K562 (cell line): ENCODE measurements at regions not wholly inside any gene's neighbourhood (a gene's known extent, or its start where the extent isn't known, plus 50 kb on each side); places are given as distances from the start of the nearest gene placed in this dataset.

ENCODE experiments used
- ATAC-seq: fragments of 200-7000 bp; cut with Tn5 transposase; 3 replicates; pipeline ENCODE4 v1.9.1; 2020; ENCODE audit warnings: moderate library complexity
- BruUV-seq: library from RNA; stranded (reverse); fragments of 400-500 nt; replicated peaks from 2 replicates; lab custom pipeline; 2021; lab: Mats Ljungman, UMichigan
- CTCF ChIA-PET: fragments of 300-600 bp; formaldehyde crosslinking; extraction: SDS; loops from one replicate; lab custom pipeline; 2021; ENCODE audit warnings: low intra/inter-chr PET ratio; lab: Yijun Ruan, JAX
- POLR2A ChIA-PET: fragments of 300-600, 350-650 bp; sonication (Branson Sonifier 250); formaldehyde crosslinking; extraction: SDS; loops from one replicate; lab custom pipeline; 2021; ENCODE audit warnings: antibody characterized with exemption, inconsistent platforms; lab: Yijun Ruan, JAX
- DNase-seq, 4 experiments: peaks; one replicate each; pipeline versions ENCODE4 v3.0.0 to v3.0.0-alpha.2; 2011 to 2018; ENCODE audit warnings: low spot score in 3 of 4, mixed read lengths in 3 of 4; ENCODE audit errors: extremely low read depth in 1 of 4
- FAIRE-seq: peaks from 2 replicates; lab custom pipeline; 2011; peaks lifted over from hg19 to GRCh38; lab: Jason Lieb, UNC
- H2AFZ ChIP-seq: 2 replicates; pipeline ENCODE4 v1.6.0; 2011; ENCODE audit warnings: low read depth, low read length, control low read depth, inconsistent platforms
- H3K27ac ChIP-seq: fragments of 200-600 bp; 3 replicates; pipeline ENCODE4 v1.8.0; 2011; ENCODE audit warnings: low read depth, mild to moderate bottlenecking, control low read depth, inconsistent platforms, low read length, moderate library complexity, mixed read lengths; ENCODE audit errors: extremely low read depth
- H3K27me3 ChIP-seq, 2 experiments: fragments of 300-600 bp in 1 of 2; 2 replicates in 1 of 2; 3 replicates in 1 of 2; pipeline versions ENCODE4 v1.6.0 to v1.8.0; 2011; ENCODE audit warnings: inconsistent platforms in 2 of 2, low read length in 2 of 2, mild to moderate bottlenecking in 1 of 2, mixed read lengths in 1 of 2, moderate library complexity in 1 of 2; ENCODE audit not compliant: control insufficient read depth in 2 of 2, insufficient read depth in 2 of 2
- H3K36me3 ChIP-seq: fragments of 300-600 bp; 3 replicates; pipeline ENCODE4 v1.8.0; 2011; ENCODE audit warnings: mild to moderate bottlenecking, low read length, inconsistent platforms; ENCODE audit not compliant: control insufficient read depth, insufficient read depth
- H3K4me1 ChIP-seq, 2 experiments: fragments of 200-600 bp in 1 of 2; replicated peaks in 1 of 2; 2 replicates in 1 of 2; 3 replicates in 1 of 2; pipeline versions ENCODE4 v1.5.1 to v1.8.0; 2011; ENCODE audit warnings: inconsistent platforms in 2 of 2, low read length in 2 of 2, mild to moderate bottlenecking in 1 of 2, mixed read lengths in 1 of 2, moderate library complexity in 1 of 2; ENCODE audit not compliant: control insufficient read depth in 2 of 2, insufficient read depth in 2 of 2
- H3K4me2 ChIP-seq: 2 replicates; pipeline ENCODE4 v1.6.1; 2011; ENCODE audit warnings: low read length, control low read depth, inconsistent platforms, mixed read lengths; ENCODE audit not compliant: insufficient read depth
- H3K4me3 ChIP-seq: fragments of 200-600 bp; sonication (generic), shearing (Covaris generic); 2 replicates; pipeline ENCODE4 v1.5.1; 2016; ENCODE audit warnings: control low read depth, inconsistent platforms
- H3K79me2 ChIP-seq: fragments of 200-600 bp; 3 replicates; pipeline ENCODE4 v1.8.0; 2011; ENCODE audit warnings: low read length, inconsistent platforms; ENCODE audit not compliant: control insufficient read depth, insufficient read depth
- H3K9ac ChIP-seq, 2 experiments: 2 replicates each; pipeline versions ENCODE4 v1.6.0 to v1.6.1; 2011; ENCODE audit warnings: low read depth in 2 of 2, low read length in 2 of 2, control low read depth in 1 of 2, inconsistent platforms in 1 of 2, mild to moderate bottlenecking in 1 of 2, mixed read lengths in 1 of 2; ENCODE audit not compliant: insufficient read depth in 1 of 2
- H3K9me1 ChIP-seq: one replicate; pipeline ENCODE4 v1.6.0; 2011; ENCODE audit warnings: inconsistent platforms, mild to moderate bottlenecking, low read length, moderate library complexity; ENCODE audit not compliant: control insufficient read depth, insufficient read depth
- H3K9me3 ChIP-seq: replicated peaks from 2 replicates; pipeline ENCODE4 v1.5.1; 2011; ENCODE audit warnings: low read depth, low read length, inconsistent platforms; ENCODE audit not compliant: control insufficient read depth, insufficient read depth
- H4K20me1 ChIP-seq: replicated peaks from 2 replicates; pipeline ENCODE4 v1.6.1; 2011; ENCODE audit warnings: low read length, inconsistent platforms, mixed read lengths; ENCODE audit not compliant: control insufficient read depth, insufficient read depth
- CCAR2 ChIP-seq: fragments of 200-400 bp; formaldehyde crosslinking; IDR thresholded peaks from 2 replicates; pipeline ENCODE4 v1.6.1; 2017; ENCODE audit warnings: mild to moderate bottlenecking, low read depth, low read length
- CTCF ChIP-seq, 3 experiments: IDR thresholded peaks in 2 of 3; conservative IDR thresholded peaks in 1 of 3; 2 replicates each; pipeline ENCODE4 v1.5.1; 2011 to 2012; ENCODE audit warnings: low read length in 3 of 3, mild to moderate bottlenecking in 3 of 3, control low read depth in 2 of 3, improper control_type of control experiment in 1 of 3, inconsistent platforms in 1 of 3, low read depth in 1 of 3, mixed read lengths in 1 of 3, moderate library complexity in 1 of 3; ENCODE audit not compliant: insufficient read depth in 2 of 3
- DEAF1 ChIP-seq: fragments of 450-650 bp; formaldehyde crosslinking; IDR thresholded peaks from 2 replicates; pipeline ENCODE4 v1.4.0; 2020; ENCODE audit warnings: mild to moderate bottlenecking, moderate library complexity
- GTF2A2 ChIP-seq: IDR thresholded peaks from 2 replicates; pipeline ENCODE4 v1.6.1; 2016; ENCODE audit warnings: mild to moderate bottlenecking, missing genetic modification characterization, missing compliant biosample characterization
- HNRNPL ChIP-seq: fragments of 200-400 bp; formaldehyde crosslinking; IDR thresholded peaks from 2 replicates; pipeline ENCODE4 v1.6.1; 2017; ENCODE audit warnings: low read depth, mild to moderate bottlenecking, low read length
- MAZ ChIP-seq, 2 experiments: fragments of 450-650 bp in 1 of 2; sonication (generic) in 1 of 2; formaldehyde crosslinking; IDR thresholded peaks in 1 of 2; conservative IDR thresholded peaks in 1 of 2; 2 replicates each; pipeline versions ENCODE4 v1.4.0 to v1.5.0; 2020; ENCODE audit warnings: mild to moderate bottlenecking in 1 of 2, missing genetic modification reagents in 1 of 2
- MXD1 ChIP-seq: fragments of 250-450 bp; sonication (Bioruptor Pico); IDR thresholded peaks from 2 replicates; pipeline ENCODE4 v1.8.0; 2021; ENCODE audit warnings: borderline replicate concordance, mild to moderate bottlenecking, moderate library complexity; ENCODE audit not compliant: poor library complexity, severe bottlenecking
- NFXL1 ChIP-seq: fragments of 450-650 bp; formaldehyde crosslinking; IDR thresholded peaks from 2 replicates; pipeline ENCODE4 v1.4.0; 2021; ENCODE audit warnings: mild to moderate bottlenecking
- NONO ChIP-seq, 2 experiments: fragments of 200-400 bp in 1 of 2; fragments of 450-650 bp in 1 of 2; formaldehyde crosslinking in 1 of 2; IDR thresholded peaks; 2 replicates each; pipeline ENCODE4 v1.6.1; 2017; ENCODE audit warnings: low read depth in 2 of 2, mild to moderate bottlenecking in 2 of 2, moderate library complexity in 2 of 2, low read length in 1 of 2
- POLR2G ChIP-seq: fragments of 200-400 bp; formaldehyde crosslinking; IDR thresholded peaks from 2 replicates; pipeline ENCODE4 v1.6.1; 2017; ENCODE audit warnings: low read depth, mild to moderate bottlenecking, antibody characterized with exemption, low read length, moderate library complexity
- RAD21 ChIP-seq, 2 experiments: fragments of 250-450 bp in 1 of 2; fragments of 450-650 bp in 1 of 2; sonication (Bioruptor Pico) in 1 of 2; formaldehyde crosslinking in 1 of 2; IDR thresholded peaks in 1 of 2; conservative IDR thresholded peaks in 1 of 2; 2 replicates each; pipeline versions ENCODE4 v1.4.0 to v1.8.0; 2020 to 2022; ENCODE audit warnings: mild to moderate bottlenecking in 2 of 2, moderate library complexity in 1 of 2
- RCOR1 ChIP-seq, 2 experiments: IDR thresholded peaks; 2 replicates each; pipeline ENCODE4 v1.6.1; 2012; ENCODE audit warnings: low read depth in 2 of 2, low read length in 2 of 2, borderline replicate concordance in 1 of 2, improper control_type of control experiment in 1 of 2
- SMC3 ChIP-seq: conservative IDR thresholded peaks from 2 replicates; pipeline ENCODE4 v1.6.1; 2011; ENCODE audit warnings: low read depth, low read length, improper control_type of control experiment; ENCODE audit not compliant: insufficient read depth
- SNIP1 ChIP-seq: fragments of 450-650 bp; IDR thresholded peaks from 2 replicates; pipeline ENCODE4 v1.7.1; 2017; ENCODE audit warnings: low read depth, mild to moderate bottlenecking
- SREBF2 ChIP-seq: sonication (generic); formaldehyde crosslinking; IDR thresholded peaks from 2 replicates; pipeline ENCODE4 v1.4.0; 2020; ENCODE audit warnings: mild to moderate bottlenecking, missing genetic modification reagents
- TCF7 ChIP-seq: sonication (generic); IDR thresholded peaks from 2 replicates; pipeline ENCODE4 v1.6.1; 2016; ENCODE audit warnings: antibody characterized with exemption, borderline replicate concordance
- ZNF785 ChIP-seq: fragments of 250-450 bp; sonication (Bioruptor Pico); IDR thresholded peaks from 2 replicates; pipeline ENCODE4 v1.4.0; 2020; ENCODE audit warnings: mild to moderate bottlenecking
- ZZZ3 ChIP-seq: fragments of 450-650 bp; IDR thresholded peaks from 2 replicates; pipeline ENCODE4 v1.6.1; 2016; ENCODE audit warnings: antibody characterized with exemption, mild to moderate bottlenecking, moderate library complexity
- WGBS: fragments of 100-300 bp; shearing (Covaris generic); methylation state at CpG from one replicate; pipeline ENCODE4 v1.1.6; 2016; ENCODE audit warnings: low coverage, mixed read lengths; ENCODE audit not compliant: insufficient coverage; ENCODE audit errors: missing lambda C conversion rate; 5-methylcytosine and 5-hydroxymethylcytosine counted together
- in situ Hi-C: fragments of 300-500 bp; cut with MboI; formaldehyde crosslinking; loops from 4 replicates; pipeline ENCODE4 v1.15.0; 2018; ENCODE audit warnings: inconsistent platforms, mixed read lengths
- intact Hi-C: fragments of 100-400 bp; cut with micrococcal nuclease; formaldehyde crosslinking; loops from 2 replicates; pipeline ENCODE4 v1.14.2; 2022

GRCh38 chr15:59917504-59918157 lies 86.5 kb upstream of the FOXB1 start:
- Histone ChIP-seq H3K27me3 (peaks cover 0 to under 1% of the 10 kb centered on the region in 2 experiments; a peak in 2 of 5 replicates), H3K4me2 (no peak overlapping the region), H3K36me3 (no peaks in the 10 kb centered on the region), H4K20me1 (no peaks in the 10 kb centered on the region), H2AFZ (no peak overlapping the region), H3K9ac (no peak overlapping the region), H3K27ac (no peak overlapping the region), H3K79me2 (no peaks in the 10 kb centered on the region), H3K9me3 (no peaks in the 10 kb centered on the region), H3K9me1 (no peaks in the 10 kb centered on the region), H3K4me1 (no peaks in the 10 kb centered on the region), H3K4me3 (no peak overlapping the region)
- DNase-seq = peak; percentile 35 to 63 (median 52)
- POLR2A ChIA-PET = interaction anchor here (1.1 kb wide), 1 partner anchor 20 kb away, joined by 5 read pairs; no protein-coding TSS in a partner anchor
- peak; percentile 100 for ATAC-seq
- WGBS = 2% methylated on average over 10 of the region's 10 CpGs
- no TSS peak for BruUV-seq
- intact Hi-C loops (loop anchor here (5.0 to 10.0 kb wide), 3 partner anchors 223 to 410 kb away; no protein-coding TSS in a partner anchor), in situ Hi-C loops (no loop called here)
- peak; percentile 84 for FAIRE-seq
- CTCF ChIA-PET = interaction anchor here (0.5 to 1.5 kb wide), 3 partner anchors 263 to 603 kb away, joined by 3 to 8 read pairs (median 4); no protein-coding TSS in a partner anchor
- TF ChIP-seq NONO (IDR thresholded peaks at IDR 0.05; ENCODE audit: low read depth in 2 of 2, low read length in 1 of 2) (no peak), CTCF (IDR thresholded peaks at IDR 0.05 in 2 of 3, conservative IDR thresholded peaks at IDR 0.05 in 1 of 3; ENCODE audit: insufficient read depth in 2 of 3, low read depth in 1 of 3, low read length in 3 of 3) (peak; percentile 66 to 70 (median 67)), DEAF1 (CRISPR knock-in tag) (peak; percentile 71), CCAR2 (no peak), MAZ (CRISPR knock-in tag; conservative IDR thresholded peaks at IDR 0.05 in 1 of 2, IDR thresholded peaks at IDR 0.05 in 1 of 2) (peak; percentile 38 to 51; a peak in 2 of 4 replicates), GTF2A2 (tag) (no peak), RCOR1 (IDR thresholded peaks at IDR 0.05; ENCODE audit: borderline replicate concordance in 1 of 2, low read depth in 2 of 2, low read length in 2 of 2) (no peak), ZNF785 (CRISPR knock-in tag) (no peak), HNRNPL (no peak), RAD21 (CRISPR knock-in tag; conservative IDR thresholded peaks at IDR 0.05 in 1 of 2, IDR thresholded peaks at IDR 0.05 in 1 of 2) (peak; percentile 75 to 78), TCF7 (no peak), SNIP1 (no peak), MXD1 (CRISPR knock-in tag) (no peak), NFXL1 (CRISPR knock-in tag) (no peak), SMC3 (peak; percentile 45; the same call in 1 of the 2 replicates), POLR2G (no peak), ZZZ3 (no peak), SREBF2 (no peak)
